Uterus (tissue), 3 donors: ENCODE measurements at regions not wholly inside any gene's neighbourhood (a gene's known extent, or its start where the extent isn't known, plus 50 kb on each side); places are given as distances from the start of the nearest gene placed in this dataset.

Experiments used
- DNase-seq, 2 donors: peaks; one replicate each; pipeline ENCODE4 v3.0.0-alpha.2; 2019 to 2020
- H3K27ac ChIP-seq, 2 donors: fragments of 200-600 bp; sonication (generic); 1 replicate in 1 of 2; 2 replicates in 1 of 2; pipeline ENCODE4 v1.5.1; 2016 to 2018
- H3K27me3 ChIP-seq, 2 donors: fragments of 200-600 bp; sonication (generic); one replicate each; pipeline ENCODE4 v1.5.1; 2018 to 2019; ENCODE audit warnings: control low read depth in 1 of 2
- H3K36me3 ChIP-seq, 2 donors: fragments of 200-600 bp; sonication (generic); one replicate each; pipeline ENCODE4 v1.5.1; 2019; ENCODE audit warnings: control low read depth in 1 of 2
- H3K4me1 ChIP-seq, 2 donors: fragments of 200-600 bp; sonication (generic); one replicate each; pipeline ENCODE4 v1.5.1; 2018 to 2019; ENCODE audit warnings: control low read depth in 1 of 2
- H3K4me3 ChIP-seq, 2 donors: fragments of 200-600 bp; sonication (generic); 1 replicate in 1 of 2; 2 replicates in 1 of 2; pipeline ENCODE4 v1.5.1; 2018 to 2019; ENCODE audit warnings: mild to moderate bottlenecking in 1 of 2
- H3K9me3 ChIP-seq, 2 donors: fragments of 200-600 bp; sonication (generic); one replicate each; pipeline ENCODE4 v1.5.1; 2019; ENCODE audit warnings: control low read depth in 1 of 2
- CTCF ChIP-seq, 4 experiments: fragments of 200-600 bp in 2 of 4; fragments of 450-650 bp in 2 of 4; sonication (generic) in 2 of 4; IDR thresholded peaks; one replicate each; pipeline ENCODE4 v1.5.1; 2016 to 2019; ENCODE audit warnings: antibody characterized with exemption in 4 of 4, mild to moderate bottlenecking in 2 of 4, moderate library complexity in 1 of 4
- POLR2A ChIP-seq, 2 donors: fragments of 450-650 bp; IDR thresholded peaks; one replicate each; pipeline ENCODE4 v1.6.1; 2016; ENCODE audit warnings: antibody characterized with exemption in 2 of 2, mild to moderate bottlenecking in 1 of 2, moderate library complexity in 1 of 2
- intact Hi-C: fragments of 100-400 bp; cut with DNase I; formaldehyde crosslinking; loops from one replicate; pipeline ENCODE4 v1.15.1; 2023; ENCODE audit warnings: low total_unique reads
- donor health status: DM: yes; HTN: yes; CAD: no.

GRCh38 chr9:135344915-135345500, 134.6 kb upstream of the PPP1R26 start:
- Histone ChIP-seq H3K27me3 (no peaks in the 10 kb centered on the region), H3K27ac (no peak overlapping the region), H3K36me3 (no peaks in the 10 kb centered on the region), H3K9me3 (no peaks in the 10 kb centered on the region), H3K4me3 (no peak overlapping the region), H3K4me1 (no peaks in the 10 kb centered on the region)
- DNase-seq: no peak
- intact Hi-C loops: loop anchor here (10.0 kb wide), 1 partner anchor 260 kb away; the partner anchor contains the start of gene OLFM1
- TF ChIP-seq CTCF (IDR thresholded peaks at IDR 0.05): no peak
- TF ChIP-seq POLR2A (IDR thresholded peaks at IDR 0.05): no peak

GRCh38 chr9:135345775-135346433, 133.7 kb upstream of the PPP1R26 start:
- no peak for DNase-seq
- no peaks in the 10 kb centered on the region for H3K27me3 ChIP-seq
- intact Hi-C loops: loop anchor here (10.0 kb wide), 1 partner anchor 261 kb away; the partner anchor contains the start of gene OLFM1

DNA sequence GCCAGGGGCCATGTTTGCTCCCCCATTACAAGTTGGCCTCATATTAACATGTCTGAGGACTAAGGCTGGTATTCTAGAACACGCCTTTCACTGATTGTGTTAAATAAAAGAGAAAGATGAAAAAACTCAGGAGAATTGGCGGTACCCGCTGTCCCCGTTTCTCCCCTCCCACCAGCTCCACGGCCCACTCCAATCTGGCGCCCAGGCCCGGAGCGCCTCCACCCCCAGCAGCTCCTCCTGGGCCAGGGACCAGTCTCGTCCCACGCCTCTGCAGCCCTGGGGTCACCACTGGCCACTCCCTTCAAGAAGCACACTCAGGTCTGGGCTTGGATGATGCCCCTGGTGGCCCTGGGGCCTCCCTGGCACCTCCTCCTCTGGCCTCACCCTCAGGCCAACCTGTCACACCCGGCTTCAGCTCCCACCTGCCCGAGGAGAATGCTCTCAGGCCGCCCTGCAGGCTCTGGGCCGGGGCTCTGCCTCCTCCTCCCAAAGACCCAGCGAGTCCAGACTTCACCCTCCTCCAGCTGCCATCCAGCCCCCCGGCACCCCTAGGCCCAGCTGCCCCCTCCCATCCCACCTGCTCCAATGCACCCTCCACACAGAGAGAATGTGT, 133.0 kb upstream of the PPP1R26 start:
- no peak for DNase-seq
- H3K9me3 ChIP-seq: no peaks in the 10 kb centered on the region
- no peaks in the 10 kb centered on the region for H3K4me1 ChIP-seq
- H3K36me3 ChIP-seq: no peaks in the 10 kb centered on the region
- intact Hi-C loops: loop anchor here (10.0 kb wide), 1 partner anchor 262 kb away; the partner anchor contains the start of gene OLFM1
- H3K27ac ChIP-seq: no peak overlapping the region
- TF ChIP-seq POLR2A (IDR thresholded peaks at IDR 0.05) (no peak), CTCF (IDR thresholded peaks at IDR 0.05) (no peak)
- no peaks in the 10 kb centered on the region for H3K27me3 ChIP-seq
- H3K4me3 ChIP-seq: no peak overlapping the region

More at GRCh38 chr9:135345775-135346433, 133.7 kb upstream of the PPP1R26 start:
- Histone ChIP-seq H3K4me3 (no peak overlapping the region), H3K9me3 (no peaks in the 10 kb centered on the region), H3K27ac (no peak overlapping the region), H3K4me1 (no peaks in the 10 kb centered on the region), H3K36me3 (no peaks in the 10 kb centered on the region)
- TF ChIP-seq CTCF (IDR thresholded peaks at IDR 0.05) (no peak), POLR2A (IDR thresholded peaks at IDR 0.05) (no peak)

- TF ChIP-seq POLR2A (IDR thresholded peaks at IDR 0.05): no peak
- no peak for TF ChIP-seq CTCF (IDR thresholded peaks at IDR 0.05)
- Histone ChIP-seq H3K27me3 (no peaks in the 10 kb centered on the region), H3K4me3 (no peak overlapping the region), H3K27ac (no peak overlapping the region), H3K9me3 (no peaks in the 10 kb centered on the region), H3K36me3 (no peaks in the 10 kb centered on the region), H3K4me1 (no peaks in the 10 kb centered on the region)
- no peak for DNase-seq
- intact Hi-C loops: loop anchor here (10.0 kb wide), 1 partner anchor 263 kb away; the partner anchor contains the start of gene OLFM1
Measured at GRCh38 chr9:135347461-135347860, 132.1 kb upstream of the PPP1R26 start.
